ENCODE measurements at regions not wholly inside any gene's neighbourhood (a gene's known extent, or its start where the extent isn't known, plus 50 kb on each side); places are given as distances from the start of the nearest gene placed in this dataset.

- no peak for TF ChIP-seq POLR2A (IDR thresholded peaks at IDR 0.05)
- no peak for TF ChIP-seq EP300 (IDR thresholded peaks at IDR 0.05)
- TF ChIP-seq CTCF (IDR thresholded peaks at IDR 0.05), result no peak
Observed at GRCh38 chr3:18580268-18580667, 155.1 kb upstream of the SATB1 start.

All from suprapubic skin (tissue), 3 donors.